ENCODE measurements at regions not wholly inside any gene's neighbourhood (a gene's known extent, or its start where the extent isn't known, plus 50 kb on each side); places are given as distances from the start of the nearest gene placed in this dataset.

GRCh38 chr5:97658116-97658900 is 475.3 kb upstream of the RIOK2 start:
- TF ChIP-seq, protein P1, sequence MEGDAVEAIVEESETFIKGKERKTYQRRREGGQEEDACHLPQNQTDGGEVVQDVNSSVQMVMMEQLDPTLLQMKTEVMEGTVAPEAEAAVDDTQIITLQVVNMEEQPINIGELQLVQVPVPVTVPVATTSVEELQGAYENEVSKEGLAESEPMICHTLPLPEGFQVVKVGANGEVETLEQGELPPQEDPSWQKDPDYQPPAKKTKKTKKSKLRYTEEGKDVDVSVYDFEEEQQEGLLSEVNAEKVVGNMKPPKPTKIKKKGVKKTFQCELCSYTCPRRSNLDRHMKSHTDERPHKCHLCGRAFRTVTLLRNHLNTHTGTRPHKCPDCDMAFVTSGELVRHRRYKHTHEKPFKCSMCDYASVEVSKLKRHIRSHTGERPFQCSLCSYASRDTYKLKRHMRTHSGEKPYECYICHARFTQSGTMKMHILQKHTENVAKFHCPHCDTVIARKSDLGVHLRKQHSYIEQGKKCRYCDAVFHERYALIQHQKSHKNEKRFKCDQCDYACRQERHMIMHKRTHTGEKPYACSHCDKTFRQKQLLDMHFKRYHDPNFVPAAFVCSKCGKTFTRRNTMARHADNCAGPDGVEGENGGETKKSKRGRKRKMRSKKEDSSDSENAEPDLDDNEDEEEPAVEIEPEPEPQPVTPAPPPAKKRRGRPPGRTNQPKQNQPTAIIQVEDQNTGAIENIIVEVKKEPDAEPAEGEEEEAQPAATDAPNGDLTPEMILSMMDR (IDR thresholded peaks at IDR 0.05 in 4 of 5, conservative IDR thresholded peaks at IDR 0.05 in 1 of 5) = no peak
- no peak for TF ChIP-seq POLR2A (IDR thresholded peaks at IDR 0.05)

Data from gastrocnemius medialis (tissue), 4 donors.